HG02571 (cell line): ENCODE measurements at regions not wholly inside any gene's neighbourhood (a gene's known extent, or its start where the extent isn't known, plus 50 kb on each side); places are given as distances from the start of the nearest gene placed in this dataset.
"Not testable (repeated sequence)": the region's sequence is repeated elsewhere in the genome, so short reads cannot be mapped to it uniquely, and the experiment has no call there.

Experiments
- ATAC-seq: cut with Tn5 transposase; IDR thresholded peaks from one replicate; pipeline ENCODE4 v1.9.1; 2021; ENCODE audit warnings: mild to moderate bottlenecking, moderate library complexity; ENCODE audit not compliant: unreplicated experiment

DNA sequence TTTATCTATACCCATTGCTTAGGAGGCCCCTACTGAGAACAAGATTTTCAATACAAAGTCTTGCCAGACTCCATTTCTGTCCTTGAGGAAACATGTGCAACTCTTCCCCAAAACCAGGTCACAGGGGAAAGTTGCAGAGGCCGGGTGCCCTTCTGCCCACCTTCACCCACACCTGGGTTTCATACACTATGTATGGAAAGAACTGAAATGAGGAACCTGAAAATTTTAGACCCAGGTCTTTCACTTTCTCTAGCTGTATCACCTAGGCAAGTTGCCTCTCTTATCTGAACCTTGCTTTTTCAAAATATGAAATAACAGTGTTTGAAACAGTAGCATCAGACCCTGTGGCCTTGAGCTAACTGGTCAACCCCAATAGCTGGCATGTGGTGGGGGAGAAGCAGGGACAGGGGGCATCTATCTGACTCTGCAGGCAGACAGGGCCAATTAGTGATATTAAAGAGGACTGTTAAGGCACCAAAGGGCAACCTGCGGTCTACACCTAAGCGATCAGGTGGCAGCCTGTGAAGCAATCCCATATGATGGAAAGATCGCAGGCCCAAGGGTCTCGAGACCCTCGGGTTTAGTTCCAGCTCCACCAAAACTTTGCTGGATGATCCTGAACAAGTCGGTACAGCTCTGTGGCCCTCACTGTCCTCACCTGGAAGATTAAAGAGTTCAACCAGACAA lies 346.5 kb downstream of the BCL11B start:
- ATAC-seq: no peak

DNA sequence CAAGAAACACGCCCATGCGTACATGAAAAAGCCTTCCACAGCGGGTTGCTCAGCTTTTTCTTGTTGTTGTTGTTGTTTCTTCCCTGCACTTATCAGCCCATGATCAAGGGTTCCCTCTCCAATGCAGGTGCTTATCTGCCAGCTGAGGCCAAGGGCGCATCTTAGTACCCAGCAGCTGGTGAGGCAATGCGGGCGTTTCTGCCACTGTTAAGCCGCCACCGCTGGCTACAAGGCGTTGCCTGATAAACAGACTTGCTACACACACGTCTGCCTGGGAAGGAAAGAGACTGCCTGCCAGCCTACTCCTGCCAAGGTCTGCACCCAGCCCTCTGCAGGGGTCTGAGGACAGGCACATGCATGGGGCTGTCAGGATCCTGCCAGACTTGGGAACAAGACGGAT lies 345.9 kb downstream of the BCL11B start:
- ATAC-seq: no peak

DNA sequence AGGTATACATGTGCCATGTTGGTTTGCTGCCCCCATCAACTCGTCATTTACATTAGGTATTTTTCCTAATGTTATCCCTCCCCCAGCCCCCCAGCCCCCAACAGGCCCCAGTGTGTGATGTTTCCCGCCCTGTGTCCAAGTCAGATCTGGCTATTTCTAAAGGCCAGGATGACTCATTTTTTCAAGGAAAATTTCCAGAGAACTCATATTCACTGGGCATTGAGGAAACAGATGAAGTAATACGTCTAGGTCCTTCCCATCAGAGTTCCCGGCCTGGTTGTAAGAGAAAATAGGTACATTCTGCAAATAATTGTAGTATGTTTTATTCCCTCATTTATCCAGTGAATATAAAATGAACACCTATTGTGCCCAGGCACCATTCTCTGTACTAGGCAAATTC lies 345.2 kb downstream of the BCL11B start:
- ATAC-seq: no peak

DNA sequence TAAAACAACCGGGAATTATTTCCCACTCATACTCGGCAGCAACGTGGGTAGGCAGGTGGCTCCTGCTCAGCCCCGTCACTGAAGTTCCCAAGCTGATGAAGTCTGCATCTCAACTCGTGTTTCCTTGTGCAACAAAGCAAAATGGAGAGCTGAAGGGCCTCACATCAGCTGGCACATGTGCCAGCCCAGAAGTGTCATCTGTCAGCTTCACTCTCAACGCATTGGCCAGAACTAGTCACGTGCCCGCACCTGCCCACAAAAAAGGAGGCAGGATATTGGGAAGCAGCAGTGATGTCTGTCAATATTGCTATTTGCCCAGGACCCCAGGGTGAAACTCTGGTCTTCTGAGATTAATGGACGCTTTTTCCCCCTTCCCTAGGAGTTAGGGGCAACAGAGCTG lies 344.0 kb downstream of the BCL11B start:
- ATAC-seq: no peak

DNA sequence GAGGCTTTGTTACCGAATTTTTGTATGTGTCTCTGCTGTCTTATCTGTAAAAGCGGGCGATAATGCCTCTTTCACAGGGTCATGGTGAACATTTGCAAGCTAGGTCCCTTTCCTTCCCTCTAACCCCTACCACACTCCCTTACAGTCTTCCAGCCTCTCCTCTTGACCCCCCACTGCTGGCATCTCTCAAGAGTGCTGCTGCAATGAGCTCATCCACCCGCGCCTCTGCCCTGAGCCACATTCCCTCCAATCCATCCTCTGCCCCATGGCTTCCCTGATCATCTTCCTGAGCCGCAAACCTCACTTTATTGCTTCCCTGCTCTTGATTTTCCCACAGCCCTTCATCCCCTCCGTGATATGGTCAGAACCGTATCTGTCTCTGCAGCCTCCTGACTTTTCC lies 343.6 kb downstream of the BCL11B start:
- no peak for ATAC-seq

DNA sequence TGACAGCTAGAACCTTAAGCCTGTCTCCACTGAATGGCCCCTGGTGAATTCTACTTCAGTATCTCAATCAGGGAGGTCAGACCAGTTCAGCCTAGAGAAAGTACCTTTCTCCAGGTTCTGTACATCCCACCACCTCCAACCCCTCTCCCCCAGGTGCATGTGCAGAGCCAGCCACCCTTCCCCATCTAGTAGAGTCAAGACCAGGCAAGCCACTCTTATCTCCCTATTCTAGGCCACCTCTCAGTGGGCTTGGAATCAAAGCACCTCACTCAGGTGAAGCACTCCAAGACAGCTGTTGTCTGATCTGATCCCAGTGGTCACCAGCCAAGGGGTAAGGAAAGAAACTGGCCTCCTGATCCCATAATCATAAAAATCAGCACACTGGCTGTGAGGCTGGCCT lies 340.9 kb downstream of the BCL11B start:
- no peak for ATAC-seq

DNA sequence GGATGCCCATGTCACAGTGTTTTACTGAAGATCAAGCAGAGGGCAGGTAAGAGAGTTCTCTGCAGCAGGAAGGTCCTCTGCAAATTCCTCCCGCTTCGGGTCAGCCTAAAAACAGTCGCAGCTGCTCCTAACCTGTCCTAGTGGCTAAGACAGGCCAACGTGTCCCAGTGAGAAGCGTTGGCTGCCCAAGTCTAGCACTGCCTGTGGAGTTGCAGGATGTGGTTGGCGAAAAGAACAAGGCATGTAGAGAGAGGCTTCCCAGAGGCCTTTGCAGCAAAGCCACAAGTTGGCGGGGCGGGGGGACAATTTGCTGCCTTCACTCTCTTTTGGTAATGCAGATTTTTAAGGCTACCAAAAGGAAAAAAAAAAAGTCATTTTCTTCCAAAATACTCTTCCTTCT lies 340.1 kb downstream of the BCL11B start:
- ATAC-seq: no peak

DNA sequence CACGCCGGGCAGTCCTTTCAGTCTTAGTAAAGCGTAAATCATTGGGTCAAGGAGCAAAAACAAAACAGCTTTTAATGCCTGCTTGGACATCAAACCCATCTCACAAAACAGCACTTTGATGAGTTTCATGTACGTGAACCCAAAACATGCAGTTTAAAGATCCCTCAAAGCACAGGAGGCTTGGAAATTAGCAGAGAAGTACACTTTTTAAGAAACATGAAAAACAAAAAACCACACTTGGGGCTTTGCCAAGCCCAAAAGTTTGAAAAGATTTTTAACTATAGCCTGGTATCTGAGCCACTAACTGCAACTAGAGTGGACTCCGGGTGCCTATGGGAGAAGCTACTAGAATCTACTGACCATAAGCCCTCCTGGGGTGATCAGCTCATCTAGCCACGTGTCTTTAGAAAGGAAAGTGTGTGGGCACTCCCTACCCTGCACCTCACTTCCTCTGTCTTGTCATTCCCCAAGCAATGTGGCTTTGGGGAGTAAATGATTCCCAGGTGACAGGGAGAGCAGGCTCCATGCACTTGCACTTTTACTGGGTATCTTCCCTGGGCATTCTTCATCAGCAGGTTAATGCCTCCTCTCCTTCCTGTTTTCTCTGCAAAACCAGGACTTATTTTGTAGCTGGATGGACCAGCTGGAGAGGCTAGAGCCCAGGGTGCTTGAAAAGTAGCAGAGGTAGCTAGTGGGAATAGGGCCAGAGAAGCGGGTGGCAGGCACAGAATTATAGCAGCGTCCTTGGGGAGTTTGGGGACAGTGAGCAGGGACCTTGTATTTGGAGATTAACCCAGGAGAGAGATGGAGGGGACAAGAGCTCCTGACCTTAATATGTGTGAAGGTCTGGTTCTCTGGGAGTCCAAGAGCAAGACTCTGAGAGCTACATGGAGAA lies 339.3 kb downstream of the BCL11B start:
- ATAC-seq: no peak

DNA sequence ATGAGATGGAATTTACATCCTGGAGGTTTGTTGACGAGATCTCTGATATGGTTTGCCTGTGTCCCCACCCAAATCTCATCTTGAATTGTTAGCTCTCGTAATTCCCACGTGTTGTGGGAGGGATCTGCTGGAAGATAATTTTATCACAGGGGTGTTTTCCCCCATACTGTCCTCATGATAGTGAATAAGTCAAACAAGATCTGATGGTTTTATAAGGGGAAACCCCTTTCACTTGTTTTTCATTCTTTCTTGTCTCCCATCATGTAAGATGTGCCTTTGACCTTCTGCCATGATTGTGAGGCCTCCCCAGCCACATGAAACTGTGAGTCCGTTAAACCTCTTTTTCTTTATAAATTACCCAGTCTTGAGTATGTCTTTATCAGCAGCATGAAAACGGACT lies 337.4 kb downstream of the BCL11B start:
- not testable (repeated sequence) for ATAC-seq

DNA sequence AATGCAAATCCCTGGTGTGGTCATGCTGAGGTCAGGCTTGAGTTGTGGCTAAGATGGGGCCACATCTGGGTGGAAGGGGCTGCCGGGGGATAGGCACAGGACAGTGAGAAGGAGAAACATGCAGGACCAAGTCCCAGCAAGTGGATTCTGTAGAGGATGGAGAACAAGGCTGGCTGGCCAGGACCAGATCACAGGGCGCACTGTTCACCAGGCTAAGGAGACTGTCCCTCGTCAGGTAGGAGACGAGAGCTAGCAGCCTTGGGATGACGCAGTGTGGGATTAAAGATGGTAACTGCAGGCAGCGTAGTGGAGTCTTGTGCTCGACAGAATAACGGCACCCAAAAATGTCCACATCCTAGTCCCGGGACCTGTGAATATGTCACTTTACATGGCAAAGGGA lies 336.1 kb downstream of the BCL11B start:
- ATAC-seq: no peak

DNA sequence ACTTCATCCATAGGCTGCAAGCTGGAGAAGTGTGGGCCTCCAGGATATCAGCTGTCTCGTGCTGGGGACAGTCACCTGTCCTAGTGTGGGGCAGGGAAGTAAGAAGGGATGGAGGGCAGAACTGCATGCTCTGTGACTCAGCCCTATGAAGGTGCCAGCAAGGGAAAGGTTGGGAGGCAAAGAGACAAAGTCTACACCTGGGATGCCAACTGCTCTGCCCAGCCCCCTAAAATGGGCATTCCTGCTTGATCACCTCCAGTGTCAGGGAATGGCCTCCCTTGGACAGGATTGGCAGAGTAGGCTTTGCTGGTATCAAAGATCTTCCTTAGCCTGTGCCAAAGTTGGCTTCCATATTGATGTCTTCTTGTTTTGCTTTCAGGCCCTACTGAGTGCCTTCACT lies 335.0 kb downstream of the BCL11B start:
- no peak for ATAC-seq

DNA sequence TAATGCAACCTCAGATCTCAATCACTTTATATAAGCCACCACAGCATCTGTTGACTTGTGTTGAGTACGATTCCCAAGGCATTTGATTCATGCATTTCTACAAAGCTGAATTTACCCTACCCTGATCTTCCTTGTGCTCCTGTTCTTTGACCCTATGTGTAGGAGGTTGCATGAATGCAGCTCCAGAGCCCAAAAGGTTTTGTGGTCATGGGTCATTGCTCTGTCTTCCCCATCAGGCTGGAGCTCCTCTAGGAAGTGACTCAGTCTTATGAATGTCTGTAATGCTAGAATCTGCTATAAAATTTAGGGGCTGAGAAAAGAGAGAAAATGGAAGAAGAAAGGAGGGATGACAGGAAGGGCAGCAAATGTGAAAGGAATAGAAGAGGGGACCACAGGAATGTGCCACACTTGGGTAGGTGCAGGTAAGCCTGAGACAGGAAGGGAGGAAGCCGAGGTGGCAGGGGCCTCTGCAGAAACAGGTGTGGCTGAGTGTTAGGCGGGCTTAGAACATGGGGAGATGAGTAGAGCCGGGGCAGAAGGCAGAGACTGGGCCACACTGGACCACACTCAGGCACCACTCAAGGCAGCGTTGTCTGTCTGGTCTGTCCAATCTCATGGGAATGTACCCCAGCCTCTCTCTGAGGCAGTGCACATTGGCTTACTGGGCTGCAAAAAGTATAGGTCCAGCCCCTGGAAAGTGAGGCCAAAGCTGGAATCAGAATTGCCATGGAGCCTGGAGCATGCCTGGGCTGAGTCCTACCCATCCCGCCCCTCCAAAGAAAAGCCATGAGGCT lies 334.1 kb downstream of the BCL11B start:
- ATAC-seq: no peak

DNA sequence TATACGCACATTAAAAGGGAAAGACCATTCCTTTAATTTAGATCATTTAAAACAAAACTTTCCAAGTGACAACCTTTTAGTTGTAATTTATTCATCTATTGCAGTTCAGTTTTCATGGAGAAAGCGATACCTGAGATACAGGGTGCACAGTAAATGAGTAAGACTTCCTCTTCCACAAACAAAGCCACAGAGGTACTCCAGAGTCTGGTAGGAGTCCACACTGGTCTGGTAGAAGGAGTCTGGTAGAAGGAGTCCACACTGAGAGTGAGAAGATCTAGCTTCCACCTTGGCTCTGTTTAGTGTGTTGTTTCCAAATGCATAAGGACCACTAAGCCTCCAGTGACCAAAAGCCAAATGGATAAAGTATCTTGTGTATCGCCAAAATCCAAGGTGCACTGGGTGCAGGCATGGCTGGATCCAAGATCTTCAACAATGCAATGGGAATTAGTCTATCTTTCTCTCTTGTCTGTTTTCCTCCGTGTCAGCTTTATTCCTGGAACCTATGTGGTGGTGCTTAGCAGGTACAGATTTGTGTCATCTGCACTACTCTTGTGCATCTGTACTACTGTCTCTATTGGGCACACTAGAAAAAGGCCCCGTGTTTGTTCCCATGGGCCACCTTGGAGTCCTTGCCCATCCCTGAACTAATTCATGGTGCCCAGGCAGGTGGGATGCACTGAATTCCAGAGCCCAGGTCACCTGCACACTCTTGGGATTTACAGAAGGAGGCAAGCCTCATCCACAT lies 331.1 kb downstream of the BCL11B start:
- ATAC-seq: no peak

DNA sequence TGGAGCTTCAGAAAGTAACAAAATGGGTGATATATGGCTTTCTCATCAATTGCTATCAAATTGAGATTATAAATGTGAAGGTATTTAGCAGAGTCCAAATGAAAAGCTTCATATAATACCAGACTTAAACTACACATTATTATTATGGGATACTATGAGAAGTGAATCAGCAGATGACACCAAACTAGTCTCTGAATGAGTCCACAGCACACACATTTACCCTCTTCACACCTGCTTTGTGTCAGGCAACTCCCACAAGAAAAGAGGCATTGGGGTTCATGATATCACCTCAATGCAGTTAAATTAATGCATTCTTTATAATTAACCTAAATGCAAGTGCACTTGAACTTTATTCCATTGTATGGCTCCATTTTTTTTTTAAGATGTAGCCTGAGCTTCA lies 330.5 kb downstream of the BCL11B start:
- ATAC-seq: no peak

DNA sequence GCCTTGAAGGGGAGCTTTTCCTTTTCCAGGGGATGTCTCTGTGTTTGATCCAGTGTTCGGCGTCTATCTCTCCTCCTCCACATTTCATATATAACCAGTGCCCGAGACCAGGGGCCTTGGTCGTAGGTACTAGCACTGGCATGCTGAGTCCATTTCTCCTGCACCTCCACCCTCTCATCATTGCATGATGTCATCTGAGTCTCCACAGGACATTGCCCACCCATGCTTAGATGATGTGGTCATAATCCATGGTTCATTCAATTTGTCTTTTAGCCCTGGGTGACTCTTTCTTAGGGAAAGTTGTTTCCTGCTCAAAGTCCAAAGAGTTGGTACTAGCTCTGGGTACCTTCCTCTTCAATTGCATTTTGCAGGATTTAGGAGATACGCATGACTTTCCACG lies 328.1 kb downstream of the BCL11B start:
- ATAC-seq: no peak

DNA sequence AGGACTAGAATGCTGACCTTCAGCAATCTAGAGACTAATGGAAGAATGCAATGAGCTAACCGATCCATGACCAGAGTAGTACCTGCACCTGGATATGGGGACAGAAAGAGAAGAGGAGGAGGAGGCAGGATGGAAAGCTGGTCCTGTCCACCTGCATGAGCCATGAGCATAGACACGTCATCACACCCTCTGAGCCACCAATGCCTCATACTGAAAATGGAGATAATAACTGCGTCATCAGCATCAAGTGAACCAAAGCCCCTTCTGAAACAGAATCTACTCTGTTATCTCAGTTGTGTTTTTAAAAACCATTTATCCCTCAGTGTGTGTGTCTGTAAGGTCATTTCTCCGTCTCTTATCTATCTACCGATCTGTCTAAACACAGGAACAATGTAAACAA lies 327.0 kb downstream of the BCL11B start:
- no peak for ATAC-seq

DNA sequence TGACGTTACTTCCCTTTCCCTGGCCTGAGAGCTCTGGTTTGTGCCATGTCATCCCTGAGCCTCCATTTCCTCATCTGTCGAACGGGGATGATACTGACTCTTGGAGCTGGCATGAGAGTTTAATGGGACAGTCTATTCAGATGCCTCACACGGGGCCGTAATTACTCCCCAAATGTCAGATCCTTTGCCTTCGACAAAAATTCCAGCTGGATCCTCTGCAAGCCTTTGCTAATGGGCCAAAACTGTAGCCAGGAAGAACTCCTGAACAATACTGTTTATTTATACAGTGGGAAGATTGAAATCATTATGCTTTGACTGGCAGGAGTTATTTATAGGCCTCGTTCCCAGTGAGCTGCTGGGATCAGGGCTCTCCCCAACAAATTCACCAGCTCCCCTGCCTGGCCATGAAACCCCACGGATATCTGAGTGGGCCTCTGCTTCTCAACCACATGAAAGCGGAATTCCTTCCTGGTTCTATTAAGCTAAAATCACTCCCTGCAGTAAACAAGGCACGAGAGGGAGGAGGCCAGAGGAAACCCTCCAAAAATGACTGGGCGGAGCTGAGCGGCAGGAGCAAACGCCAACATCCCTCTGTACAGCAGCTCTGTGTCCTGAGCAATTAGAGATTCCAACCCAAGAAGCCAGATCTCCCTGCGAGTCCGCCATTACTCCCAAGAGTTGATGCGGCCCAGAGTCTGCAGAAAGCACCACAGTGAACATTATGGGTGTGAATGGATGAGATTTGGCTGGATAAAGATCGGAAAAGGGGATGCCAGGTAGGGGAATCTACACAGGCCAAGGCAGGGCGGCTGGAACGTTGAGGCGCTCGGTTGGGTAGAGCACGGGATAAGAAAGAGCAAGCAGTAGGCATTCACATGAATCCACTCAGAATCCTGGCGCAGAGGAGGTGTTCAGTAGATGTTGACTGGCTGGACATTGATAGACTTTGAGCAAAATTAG lies 326.1 kb downstream of the BCL11B start:
- no peak for ATAC-seq

DNA sequence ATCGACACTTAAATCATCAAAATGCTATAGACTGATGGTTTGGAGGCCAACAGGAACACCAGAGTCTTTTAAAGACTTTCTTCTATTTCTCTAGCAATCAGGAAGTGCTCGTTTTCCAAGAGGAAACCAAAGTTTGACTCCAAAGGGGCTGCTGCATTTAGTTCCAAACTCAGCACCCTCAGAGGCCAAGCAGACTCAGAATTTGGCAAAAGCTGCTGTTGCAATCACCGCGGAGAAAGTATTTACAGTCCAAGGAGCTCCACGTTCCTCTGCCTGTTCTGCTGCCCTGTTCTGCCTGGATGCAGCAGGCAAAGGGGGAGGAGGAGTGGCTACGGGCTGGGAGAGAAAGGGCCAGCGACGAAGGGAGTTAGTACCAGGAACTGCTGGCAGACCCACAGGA lies 325.1 kb downstream of the BCL11B start:
- ATAC-seq: no peak

DNA sequence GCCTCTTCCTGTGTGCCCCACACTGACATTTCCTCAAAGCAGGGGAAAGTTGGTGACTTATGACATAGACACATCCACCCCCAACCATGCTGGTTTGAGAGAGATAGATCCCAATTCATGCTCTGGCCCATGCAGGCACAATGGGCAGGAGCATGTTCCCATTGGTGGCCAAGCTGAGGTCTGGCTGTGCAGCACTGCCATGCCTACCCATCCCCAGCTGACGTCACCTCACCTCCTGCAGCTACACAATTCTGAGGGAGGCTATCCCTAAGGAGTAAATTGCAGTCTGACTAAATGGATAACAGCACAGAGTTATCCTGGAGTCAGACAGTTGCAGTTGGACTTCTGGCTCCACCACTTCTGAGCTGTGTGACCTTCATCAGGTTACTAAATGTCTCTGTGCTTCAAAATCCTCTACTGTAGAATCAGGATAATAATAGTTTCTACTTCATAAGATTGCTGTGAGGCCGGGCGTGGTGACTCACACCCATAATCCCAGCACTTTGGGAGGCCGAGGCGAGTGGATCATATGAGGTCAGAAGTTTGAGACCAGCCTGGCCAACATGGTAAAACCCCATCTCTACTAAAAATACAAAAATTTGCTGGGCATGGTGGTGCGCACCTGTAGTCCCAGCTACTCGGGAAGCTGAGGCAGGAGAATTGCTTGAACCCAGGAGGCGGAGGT lies 323.9 kb downstream of the BCL11B start:
- ATAC-seq: no peak
